ENCODE measurements at regions not wholly inside any gene's neighbourhood (a gene's known extent, or its start where the extent isn't known, plus 50 kb on each side); places are given as distances from the start of the nearest gene placed in this dataset.
"Not testable (repeated sequence)": the region's sequence is repeated elsewhere in the genome, so short reads cannot be mapped to it uniquely, and the experiment has no call there.

GRCh38 chr16:51977506-51977905, 569.4 kb downstream of the TOX3 start:
- not testable (repeated sequence) for DNase-seq (ENCODE audit: low read depth in 2 of 2)

DNA sequence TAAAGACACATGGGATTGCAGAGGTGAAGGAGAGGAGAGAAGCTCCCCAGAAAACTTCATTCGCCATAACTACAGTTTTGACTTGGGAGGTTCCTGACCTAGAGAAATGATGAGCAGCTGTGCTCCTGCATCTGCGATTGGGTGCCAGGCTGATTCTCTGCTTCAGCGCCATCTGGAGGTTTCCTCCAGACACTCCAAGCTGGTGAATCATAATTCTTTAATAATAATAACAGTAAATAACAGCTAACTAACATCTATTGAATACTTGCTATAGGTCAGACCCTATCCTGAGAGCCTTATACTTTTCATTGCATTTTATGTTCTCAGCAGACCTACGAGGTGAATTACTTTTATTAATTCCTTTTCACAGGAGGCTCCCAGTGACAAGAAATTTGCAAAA, 575.8 kb downstream of the TOX3 start:
- DNase-seq (ENCODE audit: low read depth in 2 of 2) = no peak

- no peak for DNase-seq (ENCODE audit: low read depth in 2 of 2)
These were observed 578.2 kb downstream of the TOX3 start for GRCh38 chr16:51968749-51969148.

DNA sequence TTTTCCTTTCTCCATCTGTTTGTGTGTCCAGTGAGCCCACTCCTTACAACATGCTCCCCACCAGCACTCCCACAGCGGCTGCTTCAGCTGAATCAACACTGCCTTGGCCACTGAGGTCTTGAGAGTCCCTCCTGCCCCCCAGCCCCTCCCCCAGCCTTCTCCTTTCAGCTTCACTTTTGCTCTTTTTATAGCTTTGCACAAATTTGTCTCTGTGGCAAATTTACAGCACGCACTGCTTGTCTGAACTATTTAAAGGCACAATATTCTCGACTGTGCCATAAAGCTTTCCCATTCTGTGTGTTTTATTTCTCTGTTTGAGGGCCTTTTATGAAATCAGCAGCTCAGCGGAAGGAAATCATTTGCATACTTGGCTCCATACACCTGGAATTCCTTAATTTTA, 579.3 kb downstream of the TOX3 start:
- DNase-seq (ENCODE audit: low read depth in 2 of 2) = no peak

GRCh38 chr16:51960931-51961330, 586.0 kb downstream of the TOX3 start:
- DNase-seq (ENCODE audit: low read depth in 2 of 2) = no peak

DNA sequence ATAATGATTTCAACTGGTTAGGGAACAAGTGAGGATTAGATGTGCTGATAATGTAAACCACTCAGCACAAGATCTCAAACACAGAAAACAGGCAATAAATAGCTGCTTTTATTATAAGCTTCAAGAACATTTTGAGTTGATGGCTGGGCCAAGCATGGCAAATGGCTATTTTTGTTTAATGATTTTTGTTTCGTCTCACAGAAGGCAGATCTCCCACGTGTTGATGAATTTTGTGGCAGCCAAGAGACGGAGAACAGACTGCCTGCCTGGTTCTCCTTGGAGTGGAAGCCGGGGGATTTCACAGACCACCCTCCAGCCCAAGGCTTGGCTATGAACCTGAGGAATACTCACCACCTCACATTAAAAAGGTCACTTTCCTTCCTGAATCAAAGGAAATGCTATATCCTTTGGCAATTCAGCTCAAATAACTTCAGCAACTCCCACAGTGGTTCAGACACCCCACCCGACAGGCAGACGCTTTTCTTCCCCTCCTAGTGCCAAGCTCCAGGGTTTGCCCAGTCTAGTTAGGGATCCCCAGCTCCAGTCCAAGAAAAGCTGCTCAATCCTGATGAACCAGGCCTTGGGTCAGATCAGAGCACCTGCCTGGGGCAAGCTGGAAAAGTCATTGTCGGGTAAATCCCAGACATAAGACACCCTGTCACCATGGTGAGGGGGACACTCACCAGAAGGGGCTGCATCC, 593.5 kb downstream of the TOX3 start:
- DNase-seq (ENCODE audit: low read depth in 2 of 2) = no peak

- no peak for DNase-seq (ENCODE audit: low read depth in 2 of 2)
These were observed 594.4 kb downstream of the TOX3 start for GRCh38 chr16:51952500-51952899.

DNA sequence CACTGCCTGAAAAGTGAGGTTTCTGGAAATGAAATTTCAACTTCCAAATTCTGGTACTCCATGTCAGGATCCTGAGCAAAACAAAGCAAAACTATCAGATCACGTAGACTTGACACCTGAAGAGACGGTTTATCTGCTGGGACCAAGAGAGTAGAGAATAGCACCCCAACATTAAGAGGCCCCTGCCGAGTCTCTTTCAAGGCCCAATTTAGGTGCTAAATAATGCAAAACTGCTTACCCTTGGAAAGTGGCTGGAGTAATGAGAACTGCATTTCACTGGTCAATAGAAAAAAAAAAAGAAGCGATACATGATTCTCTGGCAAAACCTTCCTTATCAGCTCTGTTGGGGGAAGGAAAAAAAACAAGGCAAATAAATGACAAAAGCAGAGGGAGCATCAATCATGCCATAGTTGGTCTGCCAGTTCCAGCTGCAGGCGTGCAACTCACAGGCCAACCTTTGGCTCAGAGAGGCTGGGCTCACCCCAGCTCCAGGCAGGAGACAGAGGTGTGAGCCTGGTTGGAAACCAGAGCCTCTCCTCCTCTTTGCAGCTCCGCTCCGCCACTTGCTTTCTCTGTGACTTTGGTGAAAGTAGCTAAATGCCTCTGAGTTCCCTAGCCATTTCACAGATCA, 595.2 kb downstream of the TOX3 start:
- DNase-seq (ENCODE audit: low read depth in 2 of 2) = no peak

- DNase-seq (ENCODE audit: low read depth in 2 of 2) = no peak
These were observed 596.7 kb downstream of the TOX3 start for GRCh38 chr16:51950118-51950780.

GRCh38 chr16:51949282-51949681, 597.7 kb downstream of the TOX3 start:
- no peak for DNase-seq (ENCODE audit: low read depth in 2 of 2)

GRCh38 chr16:51941412-51941811, 605.5 kb downstream of the TOX3 start:
- no peak for DNase-seq (ENCODE audit: low read depth in 2 of 2)

- DNase-seq (ENCODE audit: low read depth in 2 of 2) = no peak
These were observed 606.8 kb downstream of the TOX3 start for GRCh38 chr16:51940183-51940582.

- DNase-seq (ENCODE audit: low read depth in 2 of 2) = no peak
These were observed 607.5 kb downstream of the TOX3 start for GRCh38 chr16:51939378-51939871.

DNA sequence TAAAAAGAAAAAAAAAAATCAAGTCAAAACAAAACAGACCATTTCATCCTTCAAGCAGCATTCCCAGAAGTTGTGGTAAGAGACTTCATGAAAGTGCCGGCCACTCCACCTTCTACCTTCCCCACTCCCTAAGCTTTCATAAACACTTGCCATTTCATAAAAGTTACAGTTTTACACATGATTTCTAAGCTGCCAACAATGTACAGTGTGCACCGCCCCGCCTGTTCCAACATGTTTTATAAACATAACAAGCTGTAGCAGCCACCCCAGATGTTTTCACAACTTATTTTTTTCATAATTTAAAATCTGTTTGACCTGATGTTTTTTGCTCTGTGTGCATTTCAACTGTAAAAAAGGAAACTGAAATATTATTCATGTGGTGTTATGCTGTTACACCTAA, 608.1 kb downstream of the TOX3 start:
- no peak for DNase-seq (ENCODE audit: low read depth in 2 of 2)

DNA sequence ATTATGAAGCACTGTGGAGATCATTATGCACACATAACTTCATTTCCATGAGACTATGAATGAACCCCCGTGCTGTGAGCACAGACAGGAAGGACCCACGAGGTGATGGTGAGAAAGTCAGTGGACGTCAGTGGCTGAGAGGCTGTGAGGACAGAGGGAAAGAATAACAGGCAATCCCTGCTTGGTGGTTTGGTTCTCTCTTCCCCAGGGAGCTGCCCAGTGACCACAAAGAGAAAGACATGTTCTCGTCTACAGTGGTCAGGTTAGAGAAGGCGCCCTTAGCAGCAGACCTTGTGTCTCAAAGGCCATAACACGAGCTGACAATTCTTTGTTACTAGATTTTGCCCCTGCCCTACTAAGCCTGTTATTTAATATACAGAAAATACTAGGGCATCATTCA, 609.2 kb downstream of the TOX3 start:
- DNase-seq (ENCODE audit: low read depth in 2 of 2) = no peak

DNA sequence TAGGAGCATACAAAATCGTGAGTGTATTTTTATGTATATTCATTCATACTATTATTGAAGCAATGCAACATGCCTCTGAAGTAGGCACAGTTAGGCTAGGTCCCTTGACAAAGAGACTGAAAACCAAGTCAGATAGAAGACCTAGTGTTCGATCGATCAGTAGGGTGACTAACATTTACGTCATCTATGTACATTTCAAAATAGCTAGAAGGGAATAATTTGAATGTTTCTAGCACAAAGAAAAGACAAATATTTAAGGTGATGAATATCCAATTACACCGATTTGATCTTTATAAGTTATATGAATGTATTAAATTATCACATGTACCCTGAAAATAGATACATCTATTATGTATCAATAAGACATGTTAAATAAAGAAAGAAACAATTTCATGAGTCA, 610.1 kb downstream of the TOX3 start:
- DNase-seq (ENCODE audit: low read depth in 2 of 2) = no peak

DNA sequence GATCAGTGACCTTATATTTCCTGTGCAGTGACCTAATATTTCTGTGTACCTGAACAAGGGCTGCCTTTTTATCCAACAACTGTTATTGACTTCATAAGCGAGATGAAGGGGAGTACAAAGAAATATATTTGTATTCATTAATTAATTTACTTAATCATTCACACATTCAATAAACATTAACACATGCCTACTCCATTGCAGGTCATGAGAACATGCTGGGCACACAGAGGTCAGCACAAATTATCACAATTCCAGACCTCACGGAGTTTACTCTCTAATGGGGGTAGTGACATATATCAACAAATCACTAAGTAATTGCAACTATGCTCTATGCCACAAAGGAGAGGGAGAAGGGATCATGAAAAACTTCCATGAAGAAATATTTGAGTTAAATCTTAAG, 614.6 kb downstream of the TOX3 start:
- DNase-seq (ENCODE audit: low read depth in 2 of 2) = no peak

DNA sequence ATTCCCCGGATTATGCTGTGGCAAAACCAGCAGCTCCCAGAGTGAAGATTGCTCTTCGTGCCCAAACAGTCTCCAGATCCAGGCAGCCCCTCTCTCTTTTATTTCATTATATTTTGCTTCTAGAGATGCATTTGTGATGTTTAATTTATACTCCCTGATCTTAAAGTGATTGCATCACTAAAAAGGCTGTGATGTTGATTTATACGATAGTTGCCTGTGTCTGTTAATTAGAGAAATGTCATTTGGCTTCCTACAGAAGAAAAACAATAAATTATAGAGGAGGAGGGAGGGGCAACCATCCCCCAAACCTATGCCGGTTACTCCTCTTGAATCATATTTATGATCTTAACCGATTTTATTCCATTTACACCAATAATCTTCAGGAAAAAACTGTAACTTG, 615.3 kb downstream of the TOX3 start:
- DNase-seq (ENCODE audit: low read depth in 2 of 2) = no peak

DNA sequence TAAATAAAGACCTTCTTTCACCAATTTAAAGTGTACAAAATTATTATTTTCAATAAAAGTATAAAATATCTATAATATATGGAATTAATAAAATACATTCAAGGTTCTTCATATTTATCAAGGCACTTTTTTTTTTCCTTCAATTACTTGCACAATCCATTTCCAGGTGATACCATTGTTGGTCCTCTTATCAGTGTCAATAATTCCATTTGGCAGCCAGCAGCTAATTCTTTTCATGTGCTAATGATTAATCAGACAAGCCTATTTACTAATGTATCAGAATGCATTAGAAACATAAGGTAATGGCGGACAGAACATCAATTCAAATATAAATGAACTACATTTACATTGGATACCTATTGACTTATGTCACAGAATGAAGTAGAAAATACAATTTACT, 622.2 kb downstream of the TOX3 start:
- no peak for DNase-seq (ENCODE audit: low read depth in 2 of 2)

- no peak for DNase-seq (ENCODE audit: low read depth in 2 of 2)
These were observed 624.5 kb downstream of the TOX3 start for GRCh38 chr16:51922476-51922875.

DNA sequence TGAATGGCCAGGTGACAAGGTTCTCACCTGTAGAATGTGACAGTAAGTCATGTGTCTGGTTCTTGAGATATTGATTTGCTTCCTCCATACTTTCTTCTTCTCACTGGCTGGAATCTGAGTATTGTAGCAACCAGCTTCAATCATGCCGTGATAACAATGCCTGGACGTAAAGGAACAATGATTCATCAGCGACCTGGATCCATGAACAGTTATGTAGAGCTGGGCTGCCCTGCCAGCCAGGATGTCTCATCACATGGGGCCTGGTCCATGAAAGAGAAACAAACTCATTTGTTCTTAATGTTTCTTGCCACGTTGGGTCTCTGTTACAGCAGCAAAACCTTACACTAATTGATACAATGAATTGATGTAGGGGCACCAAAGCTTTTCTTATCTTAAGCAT, 627.2 kb downstream of the TOX3 start:
- DNase-seq (ENCODE audit: low read depth in 2 of 2) = no peak

DNA sequence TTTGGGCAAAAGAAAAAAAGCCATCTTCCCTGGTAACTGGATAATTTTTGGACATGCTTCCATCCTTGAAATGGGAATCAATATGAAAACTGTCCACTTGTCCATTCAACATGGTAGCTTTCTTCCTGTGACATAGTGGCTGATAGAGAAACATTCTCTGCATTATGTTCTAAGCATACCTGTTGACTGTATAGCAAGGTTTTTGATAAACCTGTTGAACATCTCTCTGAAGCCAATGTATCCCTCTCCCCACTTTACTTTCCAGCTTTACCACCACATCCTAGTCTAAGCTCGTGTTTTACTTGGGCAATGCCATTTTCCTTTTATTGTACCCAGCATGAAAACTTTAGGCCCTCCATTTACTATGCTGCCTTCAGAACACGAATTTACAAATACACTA, 630.1 kb downstream of the TOX3 start:
- no peak for DNase-seq (ENCODE audit: low read depth in 2 of 2)

DNA sequence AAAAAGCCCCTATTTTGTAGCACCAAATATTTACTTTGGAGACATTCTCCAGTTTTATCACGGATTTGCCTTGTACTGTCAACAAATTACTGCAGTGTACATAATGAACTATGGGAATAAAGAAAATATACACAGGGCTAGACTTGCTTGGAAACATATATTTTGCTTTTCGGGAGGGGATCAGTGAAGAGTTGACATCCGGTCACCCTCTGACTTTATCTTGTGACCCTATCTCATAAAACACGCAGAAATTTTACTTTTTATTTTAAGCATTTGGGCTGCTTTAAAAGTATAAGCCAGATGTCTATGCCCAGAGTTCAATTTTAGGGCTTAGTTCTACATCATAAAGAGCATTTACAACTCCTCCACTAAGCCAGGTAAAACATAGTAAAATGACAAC, 630.7 kb downstream of the TOX3 start:
- DNase-seq (ENCODE audit: low read depth in 2 of 2) = no peak
